Astrocyte of the cerebellum (primary cell): ENCODE measurements at regions not wholly inside any gene's neighbourhood (a gene's known extent, or its start where the extent isn't known, plus 50 kb on each side); places are given as distances from the start of the nearest gene placed in this dataset.

Experiments used
- DNase-seq: peaks from one replicate; pipeline ENCODE4 v3.0.0-alpha.2; 2011; ENCODE audit warnings: low read depth
- H3K4me3 ChIP-seq: 2 replicates; pipeline ENCODE4 v1.5.1; 2011; ENCODE audit warnings: mild to moderate bottlenecking, low read depth, low read length, moderate library complexity
- in situ Hi-C: cut with HindIII; loops from 2 replicates; pipeline ENCODE4 v1.10.0; 2017; ENCODE audit warnings: low sequenced_read_pairs
- TF ChIP-seq, protein P1 (sequence below): IDR thresholded peaks from 2 replicates; pipeline ENCODE4 v1.5.1; 2012; ENCODE audit warnings: low read length, low read depth, moderate library complexity, mild to moderate bottlenecking; ENCODE audit errors: missing control alignments

- no peak overlapping the region for H3K4me3 ChIP-seq
- DNase-seq = no peak
- in situ Hi-C loops = no loop called here
- TF ChIP-seq, protein P1, sequence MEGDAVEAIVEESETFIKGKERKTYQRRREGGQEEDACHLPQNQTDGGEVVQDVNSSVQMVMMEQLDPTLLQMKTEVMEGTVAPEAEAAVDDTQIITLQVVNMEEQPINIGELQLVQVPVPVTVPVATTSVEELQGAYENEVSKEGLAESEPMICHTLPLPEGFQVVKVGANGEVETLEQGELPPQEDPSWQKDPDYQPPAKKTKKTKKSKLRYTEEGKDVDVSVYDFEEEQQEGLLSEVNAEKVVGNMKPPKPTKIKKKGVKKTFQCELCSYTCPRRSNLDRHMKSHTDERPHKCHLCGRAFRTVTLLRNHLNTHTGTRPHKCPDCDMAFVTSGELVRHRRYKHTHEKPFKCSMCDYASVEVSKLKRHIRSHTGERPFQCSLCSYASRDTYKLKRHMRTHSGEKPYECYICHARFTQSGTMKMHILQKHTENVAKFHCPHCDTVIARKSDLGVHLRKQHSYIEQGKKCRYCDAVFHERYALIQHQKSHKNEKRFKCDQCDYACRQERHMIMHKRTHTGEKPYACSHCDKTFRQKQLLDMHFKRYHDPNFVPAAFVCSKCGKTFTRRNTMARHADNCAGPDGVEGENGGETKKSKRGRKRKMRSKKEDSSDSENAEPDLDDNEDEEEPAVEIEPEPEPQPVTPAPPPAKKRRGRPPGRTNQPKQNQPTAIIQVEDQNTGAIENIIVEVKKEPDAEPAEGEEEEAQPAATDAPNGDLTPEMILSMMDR = no peak
These were observed 116.9 kb downstream of the C5orf15 start for GRCh38 chr5:133851521-133851920.

GRCh38 chr5:133850811-133851210 is 117.6 kb downstream of the C5orf15 start:
- TF ChIP-seq, protein P1 = no peak
- H3K4me3 ChIP-seq = no peak overlapping the region
- no peak for DNase-seq
- in situ Hi-C loops = no loop called here

- H3K4me3 ChIP-seq = no peak overlapping the region
- in situ Hi-C loops = no loop called here
- no peak for DNase-seq
- TF ChIP-seq, protein P1 = no peak
These were observed 119.3 kb downstream of the C5orf15 start for GRCh38 chr5:133849116-133849515.

DNA sequence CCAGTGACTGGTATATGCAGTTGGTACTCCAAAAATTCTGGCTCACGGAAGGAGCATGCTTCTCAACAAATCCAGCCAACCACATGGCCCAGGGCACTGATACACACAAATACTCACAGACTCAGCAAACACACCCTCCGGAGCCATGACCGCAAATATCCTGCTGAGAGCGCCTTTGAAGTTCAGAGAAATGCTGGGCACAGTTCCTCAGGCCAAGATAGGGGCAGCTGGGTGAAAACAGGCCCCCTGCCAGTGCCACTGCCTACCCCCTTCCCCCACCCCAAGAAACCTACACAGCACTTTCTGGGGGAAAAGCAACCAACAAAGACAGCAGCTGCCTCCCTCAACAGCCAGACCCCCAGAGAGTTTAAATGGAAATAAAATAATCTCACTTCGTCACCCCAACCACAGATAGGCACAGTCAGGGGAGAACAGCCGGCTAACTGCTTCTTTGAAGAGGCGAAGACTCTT is 120.0 kb downstream of the C5orf15 start:
- TF ChIP-seq, protein P1 = no peak
- in situ Hi-C loops = no loop called here
- DNase-seq = peak; percentile 32
- no peak overlapping the region for H3K4me3 ChIP-seq

DNA sequence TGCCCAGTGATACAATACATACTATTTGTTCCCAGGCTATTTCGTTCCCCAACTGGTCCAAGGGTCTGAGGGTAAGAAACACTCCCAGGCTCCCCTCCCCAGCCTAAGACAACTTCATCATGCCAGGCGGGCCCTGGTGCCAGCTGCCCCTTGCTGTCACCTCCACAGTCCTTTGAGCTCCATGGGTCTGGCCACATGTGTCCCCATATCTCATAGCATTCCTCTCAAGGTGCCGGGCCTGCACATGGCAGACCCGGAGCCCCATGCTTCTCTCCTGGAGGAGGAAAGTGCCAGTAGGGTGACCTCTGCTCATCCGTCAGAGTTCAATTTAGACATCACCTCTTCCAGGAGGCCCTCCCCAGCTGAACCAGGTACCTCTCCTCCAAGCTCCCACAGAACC is 120.5 kb downstream of the C5orf15 start:
- no peak for DNase-seq
- TF ChIP-seq, protein P1 = no peak
- no peak overlapping the region for H3K4me3 ChIP-seq
- in situ Hi-C loops = no loop called here

DNA sequence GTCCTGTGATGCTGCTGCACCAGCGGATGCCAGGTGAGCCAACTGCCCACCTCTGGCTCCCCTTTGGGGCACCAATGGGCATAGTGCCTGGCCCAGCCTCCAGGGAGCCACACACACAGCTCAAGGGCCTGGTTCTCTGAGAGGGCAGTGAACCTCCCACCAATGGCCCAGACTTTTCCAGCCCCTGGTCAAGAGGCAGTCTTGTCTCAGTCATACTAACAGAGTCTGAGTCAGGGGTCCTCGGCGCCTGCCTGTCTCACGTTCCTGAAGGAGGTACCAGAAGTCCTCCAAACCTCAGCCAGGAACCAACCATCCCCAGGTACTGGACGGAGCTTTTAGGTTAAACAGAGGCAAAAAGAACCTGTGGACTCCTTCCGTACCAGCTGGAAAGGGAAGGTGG is 121.1 kb downstream of the C5orf15 start:
- DNase-seq = no peak
- in situ Hi-C loops = no loop called here
- no peak overlapping the region for H3K4me3 ChIP-seq
- TF ChIP-seq, protein P1 = no peak
